GM23338 (cell line): ENCODE measurements at regions not wholly inside any gene's neighbourhood (a gene's known extent, or its start where the extent isn't known, plus 50 kb on each side); places are given as distances from the start of the nearest gene placed in this dataset.
"Not testable (repeated sequence)": the region's sequence is repeated elsewhere in the genome, so short reads cannot be mapped to it uniquely, and the experiment has no call there.

Experiments
- ATAC-seq: fragments of 200-7000 bp; cut with Tn5 transposase; 3 replicates; pipeline ENCODE4 v1.9.1; 2020
- DNase-seq: peaks from one replicate; pipeline ENCODE4 v3.0.0-alpha.2; 2015; ENCODE audit warnings: low spot score
- H2AFZ ChIP-seq: fragments of 200-600 bp; sonication (generic); 2 replicates; pipeline ENCODE4 v1.8.0; 2016; ENCODE audit warnings: antibody characterized with exemption, mild to moderate bottlenecking, moderate library complexity
- H3F3A ChIP-seq: fragments of 200-600 bp; sonication (generic); replicated peaks from 2 replicates; pipeline ENCODE4 v1.8.0; 2017; ENCODE audit warnings: antibody characterized with exemption, mixed run types, low read depth
- H3K27ac ChIP-seq: fragments of 200-600 bp; sonication (generic); 2 replicates; pipeline ENCODE4 v1.6.1; 2016; ENCODE audit warnings: low read depth
- H3K27me3 ChIP-seq: fragments of 200-600 bp; sonication (generic); 2 replicates; pipeline ENCODE4 v1.8.0; 2016; ENCODE audit warnings: mild to moderate bottlenecking, mixed run types, moderate library complexity; ENCODE audit not compliant: insufficient read depth
- H3K36me3 ChIP-seq: fragments of 200-600 bp; sonication (generic); 2 replicates; pipeline ENCODE4 v1.8.0; 2016; ENCODE audit warnings: mild to moderate bottlenecking; ENCODE audit not compliant: insufficient read depth
- H3K4me1 ChIP-seq: fragments of 200-600 bp; sonication (generic); 2 replicates; pipeline ENCODE4 v1.8.0; 2016; ENCODE audit warnings: mild to moderate bottlenecking, moderate library complexity; ENCODE audit not compliant: insufficient read depth
- H3K4me2 ChIP-seq: fragments of 200-600 bp; sonication (generic); 2 replicates; pipeline ENCODE4 v1.7.1; 2017; ENCODE audit warnings: mixed run types
- H3K4me3 ChIP-seq: fragments of 200-600 bp; sonication (generic); 2 replicates; pipeline ENCODE4 v1.6.1; 2016; ENCODE audit warnings: mixed run types
- H3K79me2 ChIP-seq: fragments of 200-600 bp; sonication (generic); replicated peaks from 2 replicates; pipeline ENCODE4 v1.8.0; 2017; ENCODE audit warnings: mild to moderate bottlenecking; ENCODE audit not compliant: insufficient read depth
- H3K9me2 ChIP-seq: fragments of 200-600 bp; sonication (generic); 2 replicates; pipeline ENCODE4 v1.8.0; 2017; ENCODE audit not compliant: insufficient read depth
- H4K20me1 ChIP-seq: fragments of 200-600 bp; sonication (generic); replicated peaks from 2 replicates; pipeline ENCODE4 v1.8.0; 2017; ENCODE audit warnings: mild to moderate bottlenecking; ENCODE audit not compliant: insufficient read depth
- H3K27ac Mint-ChIP-seq: 2 replicates; pipeline ENCODE4 v1.8.0; 2020; ENCODE audit warnings: inconsistent platforms, mild to moderate bottlenecking, moderate library complexity, mixed read lengths
- H3K27me3 Mint-ChIP-seq: 3 replicates; pipeline ENCODE4 v1.8.0; 2022; ENCODE audit warnings: low read depth, mild to moderate bottlenecking, moderate library complexity, mixed read lengths, inconsistent platforms; ENCODE audit not compliant: insufficient read depth, poor library complexity
- H3K36me3 Mint-ChIP-seq: 3 replicates; pipeline ENCODE4 v1.8.0; 2021; ENCODE audit warnings: low read depth, mild to moderate bottlenecking, inconsistent platforms, moderate library complexity, mixed read lengths
- H3K4me1 Mint-ChIP-seq: 3 replicates; pipeline ENCODE4 v1.8.0; 2020; ENCODE audit warnings: mild to moderate bottlenecking, inconsistent platforms, mixed read lengths
- H3K4me3 Mint-ChIP-seq: 3 replicates; pipeline ENCODE4 v1.8.0; 2021; ENCODE audit warnings: moderate library complexity, mild to moderate bottlenecking, inconsistent platforms, mixed read lengths
- H3K9me3 Mint-ChIP-seq: 3 replicates; pipeline ENCODE4 v1.8.0; 2020; ENCODE audit warnings: moderate library complexity, mild to moderate bottlenecking, inconsistent platforms, mixed read lengths
- CREB1 ChIP-seq: fragments of 250-450 bp; sonication (Bioruptor Pico); IDR thresholded peaks from 2 replicates; pipeline ENCODE4 v1.5.0; 2020; ENCODE audit warnings: low read depth, mild to moderate bottlenecking, moderate library complexity
- ETS1 ChIP-seq: IDR thresholded peaks from 2 replicates; pipeline ENCODE4 v1.6.1; 2016; ENCODE audit warnings: antibody characterized with exemption
- EZH2 ChIP-seq: fragments of 200-600 bp; sonication (generic); IDR thresholded peaks from one replicate; pipeline ENCODE4 v1.8.0; 2017; ENCODE audit warnings: antibody characterized with exemption, mild to moderate bottlenecking, low read depth; ENCODE audit not compliant: unreplicated experiment
- EZH2phosphoT487 ChIP-seq: fragments of 200-600 bp; sonication (generic); IDR thresholded peaks from one replicate; pipeline ENCODE4 v1.8.1; 2018; ENCODE audit warnings: antibody characterized with exemption; ENCODE audit not compliant: unreplicated experiment
- JUNB ChIP-seq: IDR thresholded peaks from one replicate; pipeline ENCODE4 v1.6.1; 2016; ENCODE audit warnings: antibody characterized with exemption; ENCODE audit not compliant: unreplicated experiment
- NANOG ChIP-seq: IDR thresholded peaks from 2 replicates; pipeline ENCODE4 v1.6.1; 2016; ENCODE audit warnings: antibody characterized with exemption, borderline replicate concordance
- POLR2AphosphoS5 ChIP-seq: IDR thresholded peaks from 2 replicates; pipeline ENCODE4 v1.6.1; 2016; ENCODE audit warnings: antibody characterized with exemption, low read depth
- REST ChIP-seq: IDR thresholded peaks from one replicate; pipeline ENCODE4 v1.6.1; 2018; ENCODE audit warnings: antibody characterized with exemption; ENCODE audit not compliant: unreplicated experiment
- STAT1 ChIP-seq: IDR thresholded peaks from one replicate; pipeline ENCODE4 v1.6.1; 2016; ENCODE audit warnings: antibody characterized with exemption; ENCODE audit not compliant: unreplicated experiment
- ZNF114 ChIP-seq: fragments of 250-450 bp; sonication (Bioruptor Pico); IDR thresholded peaks from 2 replicates; pipeline ENCODE4 v1.5.0; 2020; ENCODE audit warnings: mild to moderate bottlenecking, moderate library complexity
- ZNF331 ChIP-seq: fragments of 250-450 bp; sonication (Bioruptor Pico); IDR thresholded peaks from 2 replicates; pipeline ENCODE4 v1.5.0; 2020; ENCODE audit warnings: low read depth, mild to moderate bottlenecking, moderate library complexity
- TF ChIP-seq, protein P1 (sequence below), 2 experiments: fragments of 200-600 bp in 1 of 2; sonication (generic) in 1 of 2; conservative IDR thresholded peaks; 2 replicates each; pipeline versions ENCODE4 v1.5.1 to v1.6.1; 2016 to 2017; ENCODE audit warnings: antibody characterized with exemption in 2 of 2, low read depth in 2 of 2, mild to moderate bottlenecking in 2 of 2, moderate library complexity in 1 of 2

DNA sequence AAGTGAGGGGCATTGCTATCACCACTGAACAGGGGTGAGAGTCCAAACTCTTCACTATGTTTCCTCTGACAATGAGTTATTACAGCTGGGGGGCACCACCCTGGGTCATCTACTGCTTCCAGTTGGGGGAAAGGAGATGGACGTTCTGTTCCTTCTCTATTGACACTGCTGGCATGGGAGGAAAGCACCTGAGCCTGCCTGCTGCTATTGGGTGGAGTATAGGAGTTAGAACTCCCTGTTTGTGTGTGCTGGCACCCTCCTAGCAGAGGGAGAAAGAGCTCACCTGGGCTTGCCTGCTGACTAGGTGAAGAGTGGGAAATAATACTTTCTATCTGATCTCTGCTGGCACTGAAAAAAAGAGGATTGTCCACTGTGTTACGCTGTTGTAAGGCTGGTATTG, 163.8 kb downstream of the MSN start (continued):
- no peak for TF ChIP-seq ZNF331 (CRISPR knock-in tag)
- no peak for TF ChIP-seq STAT1
- TF ChIP-seq EZH2 = no peak
- no peak for TF ChIP-seq NANOG
- no peak for TF ChIP-seq EZH2phosphoT487
- TF ChIP-seq REST = no peak
- no peak for TF ChIP-seq POLR2AphosphoS5
- no peak for TF ChIP-seq ETS1
- no peak for TF ChIP-seq JUNB

DNA sequence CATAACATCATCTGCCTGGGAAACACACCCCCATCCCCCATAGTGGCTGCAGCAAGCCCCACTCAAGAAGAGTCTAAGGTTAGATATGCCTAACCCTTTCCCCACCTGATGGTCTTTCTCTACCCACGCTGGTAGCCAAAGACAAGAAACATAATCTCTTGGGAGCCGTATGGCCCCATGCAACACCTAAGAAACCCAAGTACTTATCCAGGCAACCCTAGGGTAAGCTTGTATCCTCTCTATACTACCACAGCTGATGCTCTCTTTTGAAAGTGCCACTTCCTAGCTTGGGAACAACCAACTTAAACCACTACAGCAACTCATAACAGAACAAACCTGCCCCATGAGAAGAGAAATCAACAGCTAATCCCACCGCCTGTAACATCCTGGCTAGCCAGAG, 161.1 kb downstream of the MSN start:
- Mint-ChIP-seq H3K9me3 (no peaks in the 10 kb centered on the region; the same call in 2 of the 3 replicates), H3K36me3 (no peaks in the 10 kb centered on the region), H3K4me1 (peaks cover 4% of the 10 kb centered on the region; the same call in 1 of the 3 replicates), H3K27me3 (no peaks in the 10 kb centered on the region), H3K27ac (no peak overlapping the region), H3K4me3 (no peak overlapping the region)
- Histone ChIP-seq H4K20me1 (no peaks in the 10 kb centered on the region), H3K4me1 (no peaks in the 10 kb centered on the region), H3K79me2 (no peaks in the 10 kb centered on the region), H3K27ac (no peak overlapping the region), H3K4me2 (no peak overlapping the region), H3K36me3 (no peaks in the 10 kb centered on the region), H3F3A (no peaks in the 10 kb centered on the region), H3K27me3 (no peaks in the 10 kb centered on the region), H2AFZ (no peak overlapping the region), H3K9me2 (no peaks in the 10 kb centered on the region), H3K4me3 (no peak overlapping the region)
- TF ChIP-seq JUNB (no peak), ZNF331 (CRISPR knock-in tag) (no peak), ETS1 (no peak), CREB1 (CRISPR knock-in tag) (no peak), POLR2AphosphoS5 (no peak), ZNF114 (CRISPR knock-in tag) (no peak), NANOG (no peak), EZH2 (no peak)
- TF ChIP-seq, protein P1, sequence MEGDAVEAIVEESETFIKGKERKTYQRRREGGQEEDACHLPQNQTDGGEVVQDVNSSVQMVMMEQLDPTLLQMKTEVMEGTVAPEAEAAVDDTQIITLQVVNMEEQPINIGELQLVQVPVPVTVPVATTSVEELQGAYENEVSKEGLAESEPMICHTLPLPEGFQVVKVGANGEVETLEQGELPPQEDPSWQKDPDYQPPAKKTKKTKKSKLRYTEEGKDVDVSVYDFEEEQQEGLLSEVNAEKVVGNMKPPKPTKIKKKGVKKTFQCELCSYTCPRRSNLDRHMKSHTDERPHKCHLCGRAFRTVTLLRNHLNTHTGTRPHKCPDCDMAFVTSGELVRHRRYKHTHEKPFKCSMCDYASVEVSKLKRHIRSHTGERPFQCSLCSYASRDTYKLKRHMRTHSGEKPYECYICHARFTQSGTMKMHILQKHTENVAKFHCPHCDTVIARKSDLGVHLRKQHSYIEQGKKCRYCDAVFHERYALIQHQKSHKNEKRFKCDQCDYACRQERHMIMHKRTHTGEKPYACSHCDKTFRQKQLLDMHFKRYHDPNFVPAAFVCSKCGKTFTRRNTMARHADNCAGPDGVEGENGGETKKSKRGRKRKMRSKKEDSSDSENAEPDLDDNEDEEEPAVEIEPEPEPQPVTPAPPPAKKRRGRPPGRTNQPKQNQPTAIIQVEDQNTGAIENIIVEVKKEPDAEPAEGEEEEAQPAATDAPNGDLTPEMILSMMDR (conservative IDR thresholded peaks at IDR 0.05; ENCODE audit: low read depth in 2 of 2) = no peak
- DNase-seq (no peak), ATAC-seq (no peak)

- not testable (repeated sequence) for H3K4me3 ChIP-seq, H3K27ac ChIP-seq, H3K4me3 Mint-ChIP-seq, H3F3A ChIP-seq, H3K36me3 ChIP-seq, H4K20me1 ChIP-seq, H3K79me2 ChIP-seq, H3K27ac Mint-ChIP-seq, H3K4me2 ChIP-seq, ATAC-seq, H3K27me3 Mint-ChIP-seq, H3K9me2 ChIP-seq, H2AFZ ChIP-seq, H3K36me3 Mint-ChIP-seq, H3K9me3 Mint-ChIP-seq, H3K4me1 ChIP-seq, DNase-seq
- H3K4me1 Mint-ChIP-seq = peaks cover 12% of the 10 kb centered on the region; the same call in 2 of the 3 replicates
- peaks cover 13% of the 10 kb centered on the region for H3K27me3 ChIP-seq
Measured at GRCh38 chrX:65825226-65825625, 157.8 kb downstream of the MSN start.
